DMS53 treated with DMSO at 0.1 percent for 48 hours (cell line): ENCODE measurements at regions not wholly inside any gene's neighbourhood (a gene's known extent, or its start where the extent isn't known, plus 50 kb on each side); places are given as distances from the start of the nearest gene placed in this dataset.
A peak's percentile ranks its signal among the peaks of the same experiment; 100 is the strongest.

Experiments used
- DNase-seq: peaks from one replicate; lab custom pipeline; 2025; ENCODE audit not compliant: unreplicated experiment; lab: John Stamatoyannopoulos, UW

DNA sequence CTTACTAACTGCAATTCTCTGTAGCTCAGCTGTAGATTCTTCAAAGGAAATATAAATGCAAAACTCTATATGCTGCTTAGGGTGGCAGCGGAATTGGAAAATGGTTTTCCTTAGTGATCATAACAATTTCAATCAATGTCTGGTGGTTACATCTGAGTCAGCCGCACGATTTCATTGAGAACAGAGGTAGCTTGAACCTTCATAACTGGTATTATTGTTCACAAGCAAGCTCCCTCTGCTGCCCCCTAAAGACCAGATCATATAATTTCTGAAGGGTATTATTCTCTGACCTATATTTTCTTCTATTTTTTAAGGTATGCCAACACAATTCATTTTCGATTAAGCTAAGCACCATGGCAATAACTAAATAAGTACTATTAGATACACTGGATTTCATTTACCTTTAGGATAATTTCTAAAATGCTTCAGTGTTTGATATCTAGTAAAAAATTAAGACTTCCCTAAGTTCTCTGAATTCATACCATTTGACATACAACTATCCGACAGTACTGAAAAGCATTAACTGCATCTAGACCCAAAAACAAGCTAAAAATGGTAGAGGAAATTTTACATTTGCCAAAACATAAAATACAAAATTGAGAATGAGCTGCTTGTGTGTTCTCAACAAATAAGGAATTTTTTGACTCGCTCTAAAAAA is 181.1 kb upstream of the SPEF2 start:
- peak; percentile 20 for DNase-seq

DNA sequence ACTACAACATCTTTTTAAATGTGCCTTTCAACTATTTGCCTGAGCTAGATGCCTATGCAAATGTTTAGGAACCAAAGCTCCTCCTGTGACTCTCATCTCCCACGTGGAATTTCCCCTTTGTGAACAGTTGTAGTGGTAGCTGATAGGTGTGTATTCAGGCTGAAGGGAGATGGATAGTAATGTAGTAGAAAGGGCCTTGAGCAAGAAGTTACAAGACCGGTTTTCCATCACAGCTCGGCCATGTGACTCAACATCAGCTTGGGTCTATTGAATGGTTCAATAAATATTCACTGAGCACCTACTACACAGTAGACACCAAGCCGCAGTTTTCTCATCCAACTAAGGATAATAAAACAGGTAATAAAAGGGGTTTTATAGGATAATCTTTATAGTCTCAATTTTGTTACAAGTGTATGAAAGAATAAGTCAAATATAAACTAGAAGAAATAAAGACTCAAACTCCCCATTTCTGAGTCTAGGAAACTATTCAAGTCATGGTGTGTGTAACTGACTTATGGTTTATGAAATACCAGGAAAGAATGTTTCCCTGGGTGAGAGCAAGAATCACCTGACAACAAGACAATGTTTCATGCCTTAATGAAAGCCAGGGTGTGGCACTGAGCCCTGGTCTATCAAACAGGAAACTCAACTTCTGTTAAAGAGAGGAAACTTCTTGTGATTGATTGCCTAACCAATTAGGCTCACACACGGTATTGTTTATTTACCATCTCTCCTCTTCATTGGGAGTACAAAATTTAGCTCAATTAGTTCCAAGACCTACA is 187.1 kb upstream of the SPEF2 start:
- DNase-seq, result no peak

DNA sequence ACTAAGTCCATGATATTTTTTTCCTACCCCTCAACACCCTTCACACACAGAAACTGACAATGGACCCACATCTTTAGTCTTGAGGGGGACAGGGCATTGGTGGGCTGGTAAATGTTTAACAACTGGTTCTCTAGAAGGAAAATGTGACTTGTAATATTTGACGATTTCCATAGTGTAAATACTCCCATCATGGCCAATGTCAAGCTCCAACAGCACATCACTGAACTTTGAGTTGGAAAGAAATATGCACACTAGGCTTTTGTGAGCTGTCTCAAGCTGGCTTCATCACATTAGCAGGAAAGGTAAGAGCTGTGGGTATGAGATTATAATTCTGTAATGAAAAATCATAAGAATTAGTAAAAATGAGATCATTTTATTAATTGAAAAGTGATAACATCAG is 189.9 kb upstream of the PRLR start:
- no peak for DNase-seq

DNA sequence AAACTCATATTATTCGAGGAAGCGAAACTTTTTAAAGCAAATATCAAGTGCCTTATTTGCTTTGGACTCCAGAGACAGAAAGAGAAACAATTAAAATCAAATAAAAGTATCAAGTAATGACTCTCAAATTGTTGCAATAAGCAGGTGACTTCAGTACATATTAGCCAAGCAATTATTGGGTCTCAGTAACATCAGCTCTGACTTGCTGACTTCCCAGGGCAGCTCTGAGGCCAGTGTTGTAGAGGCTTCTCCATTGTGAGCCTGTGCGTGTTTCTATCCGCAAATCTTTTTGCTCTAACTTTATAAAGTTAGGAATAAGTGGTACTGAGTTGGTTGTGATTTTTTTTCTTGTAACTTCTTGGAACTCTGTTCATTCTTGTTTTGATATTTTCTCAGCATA is 186.8 kb upstream of the PRLR start:
- DNase-seq, result no peak

DNA sequence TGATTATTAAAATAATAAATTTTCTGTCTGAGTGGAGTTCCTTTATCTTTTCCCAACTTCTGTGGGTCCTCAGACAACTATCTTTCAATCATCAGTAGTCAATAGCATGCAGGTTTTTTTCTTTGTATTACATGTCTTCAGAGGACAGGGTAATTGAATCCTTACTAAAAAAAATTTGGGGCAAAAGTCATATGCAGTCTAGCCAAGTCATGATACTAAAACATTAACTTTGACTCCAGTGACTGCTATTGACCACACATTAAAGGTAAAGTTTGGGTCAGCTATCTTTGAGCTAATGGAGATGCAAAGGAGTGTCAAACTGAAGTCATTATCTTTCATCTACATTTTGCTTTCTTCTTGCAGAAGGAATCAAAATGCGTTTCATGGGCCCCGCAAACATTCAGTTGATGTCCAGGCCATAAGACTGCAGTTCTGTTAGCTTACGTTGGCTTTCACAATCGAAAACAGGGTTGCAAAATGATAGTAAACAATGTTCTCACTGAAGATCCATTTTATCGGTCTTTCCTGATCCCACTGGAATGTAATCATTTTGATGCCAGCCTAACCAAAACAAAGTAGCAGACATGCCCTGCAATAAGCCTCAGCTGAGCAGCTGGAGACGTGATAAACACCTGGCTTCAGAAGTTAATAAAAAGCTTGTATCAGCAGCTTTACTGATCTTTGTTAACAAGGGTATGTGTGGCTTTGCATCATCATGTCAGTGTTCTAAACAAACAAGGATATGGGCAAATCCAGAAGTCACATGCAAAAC is 186.1 kb upstream of the PRLR start:
- DNase-seq, result no peak

DNA sequence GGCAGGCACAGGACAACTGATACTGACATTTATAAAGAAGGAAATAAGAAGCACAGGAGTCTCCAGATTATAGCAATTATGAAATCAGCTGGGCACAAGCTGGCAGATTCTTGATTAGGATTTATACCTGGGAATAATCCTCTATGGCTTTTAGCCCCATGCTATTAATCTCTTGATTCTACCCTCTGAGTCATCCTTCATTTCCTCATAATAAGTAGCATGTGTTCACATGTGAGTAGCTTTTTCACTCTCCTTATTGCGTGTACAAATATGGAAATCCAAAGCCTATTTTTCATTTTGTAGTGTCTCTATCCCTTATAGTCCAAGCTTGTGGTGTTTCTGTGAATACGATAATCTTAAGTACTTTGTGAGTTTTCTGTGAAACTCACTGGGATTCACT is 185.0 kb upstream of the PRLR start:
- no peak for DNase-seq

DNA sequence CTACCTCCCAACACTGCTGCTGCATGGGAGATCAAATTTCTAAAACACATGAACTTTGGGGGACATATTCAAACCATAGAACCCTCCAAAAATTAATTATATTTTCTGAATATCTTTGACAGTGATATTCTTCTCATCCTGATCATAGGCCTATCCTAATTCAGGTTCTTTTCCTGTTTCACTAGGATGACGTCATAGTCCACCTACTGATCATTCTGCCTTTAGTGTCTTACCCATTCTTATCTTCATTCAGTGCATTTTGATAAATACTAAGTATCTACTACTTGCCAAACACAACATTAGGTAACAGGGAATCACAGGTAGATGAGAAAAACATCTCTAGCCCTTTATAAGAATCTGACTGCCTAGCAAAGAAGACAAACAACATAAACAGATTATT is 179.1 kb upstream of the PRLR start:
- no peak for DNase-seq

DNA sequence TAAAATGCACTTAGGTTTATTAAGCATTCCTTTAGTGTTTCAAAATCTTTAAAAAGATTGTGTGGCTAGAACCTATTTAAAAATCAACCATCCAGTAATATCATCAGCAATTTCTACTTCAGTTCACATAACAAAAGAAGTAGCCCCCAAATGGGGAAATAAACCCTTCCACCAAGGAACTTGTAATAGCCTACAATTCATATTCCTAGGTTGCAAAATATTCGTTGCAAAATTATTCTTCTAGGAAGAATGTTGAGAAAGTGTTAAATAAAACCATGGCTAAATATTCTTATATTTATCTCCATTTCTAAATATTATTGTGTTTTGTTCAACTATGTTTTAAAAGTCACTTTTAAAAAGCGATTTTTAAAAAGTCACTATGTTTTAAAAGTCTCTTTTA is 177.9 kb upstream of the PRLR start:
- DNase-seq, result no peak

DNA sequence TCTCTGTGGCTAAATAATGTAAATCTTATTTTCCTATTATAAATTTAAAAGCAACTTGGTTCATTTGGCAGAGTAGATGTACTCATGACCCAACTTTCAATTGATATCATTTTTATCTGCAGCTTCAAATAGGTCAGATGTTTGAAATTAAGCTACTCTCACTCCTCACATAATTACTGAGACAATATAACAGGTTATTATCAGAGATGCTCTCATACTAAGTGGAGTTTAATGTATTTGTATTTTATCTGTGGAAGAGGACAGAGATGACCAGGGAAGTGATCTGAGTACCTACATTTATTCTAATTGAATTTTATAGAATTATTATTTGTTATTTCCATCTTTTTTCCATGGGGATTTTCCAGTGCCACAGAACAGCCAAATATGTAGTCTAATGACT is 177.4 kb upstream of the PRLR start:
- no peak for DNase-seq

DNA sequence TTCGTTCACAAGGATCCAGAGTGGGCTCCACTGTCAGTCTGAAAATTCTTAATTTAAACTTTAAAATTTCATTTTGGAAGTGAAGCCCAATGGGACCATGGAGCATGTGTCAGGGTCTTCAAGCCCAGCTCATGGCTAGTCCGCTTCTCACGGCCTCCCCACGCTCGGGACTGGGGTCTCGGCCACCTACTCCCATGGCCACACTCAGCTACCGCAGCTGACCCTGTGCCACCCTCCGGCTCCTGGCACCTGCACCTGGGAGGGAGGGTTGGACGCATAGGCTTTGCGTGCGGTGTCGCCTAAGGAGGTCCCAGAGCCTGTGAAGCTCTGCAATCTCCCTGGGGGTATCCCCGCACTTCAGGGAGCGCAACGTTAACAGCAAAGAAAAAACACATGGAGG is 175.7 kb upstream of the PRLR start:
- DNase-seq, result no peak

DNA sequence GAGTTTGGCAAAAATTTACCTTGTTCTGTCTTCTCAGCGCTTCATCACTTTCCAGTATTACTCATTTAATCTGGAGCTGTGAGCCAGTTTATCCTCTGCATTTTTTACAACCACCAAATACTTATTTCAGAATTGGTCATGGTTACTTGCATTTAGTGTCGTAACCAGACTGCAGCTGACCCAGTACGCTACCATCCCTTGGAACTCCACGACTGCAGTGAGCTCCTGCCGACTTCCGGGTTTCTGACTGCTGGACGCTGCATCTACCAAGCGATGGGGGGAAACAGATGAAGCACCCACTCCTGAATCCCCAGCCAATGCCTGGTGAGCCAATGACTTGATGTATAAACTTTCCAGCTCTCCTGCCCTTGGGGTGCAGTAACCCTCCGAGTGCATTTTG is 174.4 kb upstream of the PRLR start:
- DNase-seq, result no peak

DNA sequence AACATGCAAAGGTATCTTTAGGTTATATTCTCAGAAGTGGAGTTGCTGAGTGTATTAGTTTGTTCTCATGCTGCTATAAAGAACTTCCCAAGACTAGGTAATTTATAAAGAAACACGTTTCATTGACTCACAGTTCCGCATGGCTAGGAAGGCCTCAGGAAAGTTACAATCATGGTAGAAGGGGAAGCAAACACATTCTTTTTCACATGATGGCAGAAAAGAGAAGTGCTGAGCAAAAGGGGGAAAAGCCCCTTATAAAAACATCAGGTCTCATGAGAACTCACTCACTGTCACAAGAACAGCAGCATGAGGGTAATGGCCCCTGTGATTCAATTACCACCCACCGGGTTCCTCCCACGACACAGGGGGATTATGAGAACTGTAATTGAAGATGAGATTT is 163.6 kb upstream of the PRLR start:
- no peak for DNase-seq

DNA sequence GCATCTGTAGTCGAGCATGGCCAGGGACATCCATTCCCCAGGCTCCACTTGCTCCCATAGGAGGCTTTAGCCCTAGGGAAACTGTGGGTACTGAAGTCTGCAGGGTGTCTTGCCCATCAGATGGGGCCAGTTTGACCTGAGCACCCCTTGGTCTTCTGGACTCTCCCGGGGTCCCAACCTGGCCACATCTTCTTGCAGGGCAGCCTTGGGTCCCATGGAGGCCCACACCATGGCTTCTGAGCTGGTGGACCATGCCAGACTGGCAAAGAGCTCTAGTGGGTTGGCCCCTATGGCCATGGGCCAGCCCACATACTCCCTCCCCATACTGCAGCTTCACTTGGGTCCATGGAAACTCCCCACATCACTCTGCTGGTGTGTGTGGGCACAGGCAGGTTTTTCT is 154.4 kb upstream of the PRLR start:
- no peak for DNase-seq

DNA sequence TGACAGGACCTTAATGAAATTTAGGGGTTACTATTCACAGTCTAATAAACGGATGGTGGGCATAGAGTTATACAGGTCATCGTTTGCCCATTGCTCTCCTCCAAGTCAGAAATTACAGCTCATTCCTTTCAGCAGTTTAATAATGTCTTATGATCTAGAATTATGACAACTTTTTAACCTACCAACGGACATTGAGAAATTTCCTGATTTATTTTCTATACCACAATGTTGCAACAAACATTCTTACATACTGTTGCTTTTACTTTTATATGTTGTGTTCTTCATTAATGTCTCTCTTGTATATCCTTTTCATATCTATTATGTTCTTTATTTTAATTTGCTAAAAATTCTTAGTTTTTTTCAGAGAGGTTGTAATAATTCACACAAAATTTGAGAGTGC is 152.8 kb upstream of the PRLR start:
- DNase-seq, result no peak

DNA sequence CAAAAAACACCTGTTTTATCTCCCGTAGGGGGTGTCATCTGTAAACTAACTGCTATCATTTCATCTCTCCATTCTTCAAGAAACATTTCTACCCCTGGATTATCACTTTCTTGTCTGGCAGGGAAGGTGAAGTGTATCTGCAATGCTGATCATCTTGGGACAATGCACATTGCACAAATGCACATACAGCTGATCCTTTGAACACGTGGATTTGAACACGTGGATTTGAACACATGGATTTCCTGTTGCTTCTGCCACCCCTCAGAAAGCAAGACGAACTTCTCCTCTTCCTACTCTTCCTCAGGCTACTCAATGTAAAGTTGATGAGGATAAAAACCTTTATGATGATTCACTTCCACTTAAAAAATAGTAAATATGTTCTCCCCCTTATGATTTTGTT is 147.4 kb upstream of the PRLR start:
- no peak for DNase-seq

DNA sequence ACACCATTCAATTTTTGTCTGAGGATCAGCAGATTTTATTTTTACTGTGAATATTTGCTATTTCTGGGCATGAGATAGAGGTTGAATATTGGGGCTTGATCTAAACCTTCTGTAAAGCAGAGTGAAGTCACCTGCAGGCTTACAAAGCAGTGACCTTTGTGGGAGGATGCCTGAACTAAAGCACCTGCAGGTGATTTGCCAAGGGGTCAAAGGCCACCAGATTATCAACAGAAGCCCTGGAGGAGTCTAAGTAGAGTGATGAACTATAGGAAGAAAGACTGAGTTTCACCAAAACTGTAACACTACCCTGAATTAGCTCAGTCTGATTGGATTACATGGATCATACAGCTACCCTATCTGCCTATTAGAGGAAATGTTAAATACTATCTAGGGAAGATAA is 144.3 kb upstream of the PRLR start:
- DNase-seq, result no peak

DNA sequence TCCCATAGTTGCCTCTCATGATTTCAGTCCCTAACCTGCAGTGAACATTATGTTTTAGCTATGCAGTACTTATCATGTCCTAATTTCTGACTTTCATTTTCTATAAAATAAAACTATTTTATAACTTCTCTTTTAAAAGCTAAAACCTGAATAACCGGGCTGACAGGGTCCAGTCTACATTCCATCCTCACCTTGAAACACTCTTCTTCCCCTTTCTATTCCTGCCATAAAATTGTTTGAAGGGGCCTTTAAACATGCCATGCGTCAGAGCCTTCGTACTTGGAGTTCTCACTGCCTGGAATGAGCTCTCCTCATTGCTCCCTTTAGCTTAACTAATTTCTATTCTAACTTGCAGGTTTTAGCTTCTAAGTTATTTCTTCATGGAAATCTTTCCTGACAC is 143.0 kb upstream of the PRLR start:
- no peak for DNase-seq

DNA sequence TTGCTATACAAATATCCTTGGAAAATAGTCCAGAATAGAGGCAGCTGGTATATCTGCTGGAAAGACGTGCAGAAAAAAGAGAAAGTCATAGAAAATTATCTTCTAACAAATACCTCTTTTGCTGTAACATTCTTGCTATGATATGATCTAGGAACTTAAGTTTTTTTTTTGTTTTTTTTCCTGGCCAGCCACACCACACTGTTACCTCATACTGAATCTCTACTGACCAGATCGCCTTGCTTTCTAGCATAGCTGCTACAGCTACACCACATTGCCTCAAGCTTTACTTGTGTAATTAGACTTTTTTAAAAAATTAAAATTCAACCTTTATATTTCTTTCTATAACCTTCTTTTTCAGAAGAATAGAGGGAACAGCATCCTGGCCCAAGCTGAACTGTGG is 142.2 kb upstream of the PRLR start:
- DNase-seq, result no peak

DNA sequence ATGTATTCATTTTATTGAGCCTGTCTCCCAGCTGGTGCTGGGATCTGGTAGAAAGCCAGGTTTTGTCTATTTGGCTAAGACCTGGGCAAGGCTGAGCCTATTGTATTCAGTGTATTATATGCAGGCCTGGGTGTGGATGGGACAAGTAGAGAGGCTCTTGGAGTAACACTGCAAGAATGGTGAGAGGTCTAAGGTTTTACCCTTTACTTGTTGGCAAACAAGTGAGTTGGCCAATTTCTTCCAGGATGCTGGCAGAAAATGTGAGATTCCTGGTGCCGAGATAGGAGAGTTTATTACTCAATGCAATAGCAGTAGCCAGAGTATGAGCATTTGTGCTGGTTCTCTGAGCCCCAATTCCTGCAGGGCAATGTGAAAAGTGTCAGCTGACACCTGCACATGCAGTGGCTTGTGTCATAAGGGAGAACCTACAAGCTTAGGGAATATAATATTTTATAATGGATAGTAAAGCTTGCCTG is 141.7 kb upstream of the PRLR start:
- no peak for DNase-seq

DNA sequence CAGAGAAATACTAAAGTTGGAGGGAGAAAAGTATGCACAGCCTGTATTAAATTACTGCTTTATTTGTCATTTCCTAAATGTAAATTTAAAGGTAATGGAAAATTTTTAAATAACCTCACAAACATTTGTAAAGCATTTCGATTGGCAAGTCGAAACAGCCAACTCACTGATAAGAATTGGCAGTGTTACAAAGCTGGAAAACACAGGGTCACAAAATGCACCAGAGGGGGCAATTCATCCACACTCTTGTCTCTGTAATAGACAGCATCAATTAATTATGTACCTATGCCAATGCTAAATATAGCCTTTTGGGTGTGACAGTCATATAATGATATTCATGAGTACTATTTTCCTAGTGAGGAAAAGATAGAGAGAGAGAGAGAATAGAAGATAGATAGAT is 140.6 kb upstream of the PRLR start:
- no peak for DNase-seq

DNA sequence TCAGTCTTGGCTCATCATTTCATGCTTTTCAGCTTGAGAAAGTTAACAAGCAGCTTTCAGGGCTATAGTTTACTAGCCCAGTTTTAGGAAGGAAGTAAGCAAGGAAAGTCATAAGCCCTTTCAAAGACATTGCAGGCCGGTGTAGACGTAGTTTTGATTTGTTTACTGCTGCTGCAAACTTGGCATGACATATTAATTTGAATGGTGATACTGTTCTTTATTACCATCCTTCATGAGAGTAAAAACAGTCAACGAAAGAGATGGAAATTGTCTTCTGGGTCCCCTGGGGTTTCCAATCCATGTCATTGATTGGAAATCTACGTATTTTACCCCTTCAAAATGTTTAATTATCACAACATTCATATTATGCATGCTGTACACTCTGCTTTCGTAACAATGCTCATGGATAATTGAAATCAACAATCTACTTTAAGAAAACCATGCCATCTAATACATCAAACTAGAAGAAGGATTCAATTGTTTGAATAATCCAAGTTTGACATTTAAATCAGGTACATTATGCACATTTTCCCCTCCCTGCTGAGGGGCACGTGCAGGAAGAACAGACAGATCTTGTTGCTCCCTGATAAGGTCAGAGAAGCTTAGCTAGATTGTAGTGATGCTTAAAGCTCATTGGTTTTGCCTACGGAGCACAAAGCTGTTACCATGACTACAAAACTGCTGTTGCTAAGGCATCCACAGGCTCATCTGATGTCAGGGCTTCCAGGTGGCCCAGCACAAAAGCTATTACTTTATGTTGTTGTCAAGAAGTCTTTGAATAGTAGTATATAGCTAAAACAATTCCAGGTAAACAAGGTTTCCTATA is 139.9 kb upstream of the PRLR start:
- no peak for DNase-seq
